PC-3 (cell line): ENCODE measurements at regions not wholly inside any gene's neighbourhood (a gene's known extent, or its start where the extent isn't known, plus 50 kb on each side); places are given as distances from the start of the nearest gene placed in this dataset.

Experiments used
- ATAC-seq: fragments of 200-7000 bp; cut with Tn5 transposase; 2 replicates; pipeline ENCODE4 v1.9.1; 2020; ENCODE audit warnings: mild to moderate bottlenecking, moderate library complexity
- BruUV-seq: library from RNA; stranded (reverse); fragments of 400-500 nt; replicated peaks from 2 replicates; lab custom pipeline; 2021; lab: Mats Ljungman, UMichigan
- CTCF ChIA-PET: fragments of 300-600 bp; sonication (Branson Sonifier 250); formaldehyde crosslinking; loops from one replicate; lab custom pipeline; 2022; ENCODE audit warnings: antibody characterized with exemption; lab: Charles Lee
- POLR2A ChIA-PET: fragments of 300-600 bp; sonication (Branson Sonifier 250); formaldehyde crosslinking; loops from one replicate; lab custom pipeline; 2022; ENCODE audit warnings: antibody characterized with exemption; ENCODE audit not compliant: unreplicated experiment; lab: Charles Lee
- DNase-seq: peaks from one replicate; pipeline ENCODE4 v3.0.0-alpha.2; 2015
- H2AFZ ChIP-seq: fragments of 300-600 bp; sonication (generic); 2 replicates; pipeline ENCODE4 v1.6.0; 2016; ENCODE audit warnings: antibody characterized with exemption, low read length
- H3F3A ChIP-seq: fragments of 300-600 bp; sonication (generic); one replicate; pipeline ENCODE4 v1.6.0; 2017; ENCODE audit warnings: antibody characterized with exemption, low read length, control low read depth, mild to moderate bottlenecking; ENCODE audit not compliant: unreplicated experiment
- H3K27ac ChIP-seq: fragments of 300-600 bp; sonication (generic); 2 replicates; pipeline ENCODE4 v1.5.1; 2016; ENCODE audit warnings: mild to moderate bottlenecking, low read length
- H3K27me3 ChIP-seq: fragments of 300-600 bp; sonication (generic); 2 replicates; pipeline ENCODE4 v1.6.1; 2016; ENCODE audit warnings: low read length, mixed read lengths
- H3K36me3 ChIP-seq: fragments of 300-600 bp; sonication (generic); 2 replicates; pipeline ENCODE4 v1.6.1; 2016; ENCODE audit warnings: low read depth, mixed run types, low read length, mixed read lengths
- H3K4me1 ChIP-seq: fragments of 300-600 bp; sonication (generic); 2 replicates; pipeline ENCODE4 v1.5.1; 2016; ENCODE audit warnings: low read length; ENCODE audit not compliant: insufficient read depth
- H3K4me2 ChIP-seq: fragments of 300-600 bp; sonication (generic); 2 replicates; pipeline ENCODE4 v1.6.0; 2016; ENCODE audit warnings: low read length
- H3K4me3 ChIP-seq: fragments of 300-600 bp; sonication (generic); 2 replicates; pipeline ENCODE4 v1.5.1; 2016; ENCODE audit warnings: mild to moderate bottlenecking, low read length, mixed read lengths
- H3K79me2 ChIP-seq: fragments of 300-600 bp; sonication (generic); 2 replicates; pipeline ENCODE4 v1.6.1; 2017; ENCODE audit warnings: low read length, mixed read lengths
- H3K9ac ChIP-seq: fragments of 300-600 bp; sonication (generic); 2 replicates; pipeline ENCODE4 v1.6.0; 2016; ENCODE audit warnings: mild to moderate bottlenecking, low read length
- H3K9me2 ChIP-seq: fragments of 300-600 bp; sonication (generic); replicated peaks from 2 replicates; pipeline ENCODE4 v1.6.1; 2016; ENCODE audit warnings: mixed run types, low read length, mixed read lengths
- H3K9me3 ChIP-seq: fragments of 300-600 bp; sonication (generic); 2 replicates; pipeline ENCODE4 v1.6.1; 2016; ENCODE audit warnings: low read length, mixed read lengths
- H4K20me1 ChIP-seq: fragments of 300-600 bp; sonication (generic); 2 replicates; pipeline ENCODE4 v1.6.1; 2016; ENCODE audit warnings: low read length, mixed read lengths
- CTCF ChIP-seq: fragments of 300-600 bp; sonication (generic); conservative IDR thresholded peaks from 2 replicates; pipeline ENCODE4 v1.5.1; 2017; ENCODE audit warnings: antibody characterized with exemption, low read depth, mild to moderate bottlenecking, low read length
- EZH2 ChIP-seq: fragments of 300-600 bp; sonication (generic); IDR thresholded peaks from one replicate; pipeline ENCODE4 v1.6.1; 2017; ENCODE audit warnings: antibody characterized with exemption, mild to moderate bottlenecking, low read length; ENCODE audit not compliant: unreplicated experiment
- EZH2phosphoT487 ChIP-seq: fragments of 300-600 bp; sonication (generic); IDR thresholded peaks from 2 replicates; pipeline ENCODE4 v1.6.1; 2018; ENCODE audit warnings: mild to moderate bottlenecking, antibody characterized with exemption, low read length, borderline replicate concordance
- intact Hi-C: fragments of 100-400 bp; cut with micrococcal nuclease; formaldehyde crosslinking; loops from 2 replicates; pipeline ENCODE4 v1.9.0; 2023

- Histone ChIP-seq H3K27ac (no peak overlapping the region), H3K27me3 (peaks cover 11% of the 10 kb centered on the region; the same call in 1 of the 2 replicates), H3K9me2 (no peaks in the 10 kb centered on the region), H3K4me3 (no peak overlapping the region), H4K20me1 (no peaks in the 10 kb centered on the region), H3K4me2 (no peak overlapping the region), H3K9me3 (no peaks in the 10 kb centered on the region), H3K36me3 (no peaks in the 10 kb centered on the region), H2AFZ (no peak overlapping the region), H3K9ac (no peak overlapping the region), H3K79me2 (no peaks in the 10 kb centered on the region), H3K4me1 (no peaks in the 10 kb centered on the region), H3F3A (no peaks in the 10 kb centered on the region)
- CTCF ChIA-PET: no interaction called here
- no peak for DNase-seq
- intact Hi-C loops: no loop called here
- BruUV-seq: no TSS peak
- POLR2A ChIA-PET: no interaction called here
- TF ChIP-seq CTCF (no peak), EZH2 (no peak), EZH2phosphoT487 (no peak)
- no peak for ATAC-seq
Measured at GRCh38 chr14:104264495-104265265, 126.3 kb downstream of the KIF26A start.

GRCh38 chr14:104265918-104266630, 127.7 kb downstream of the KIF26A start:
- H3K4me2 ChIP-seq: no peak overlapping the region
- H2AFZ ChIP-seq: no peak overlapping the region
- BruUV-seq: no TSS peak
- no peaks in the 10 kb centered on the region for H3F3A ChIP-seq
- H3K9me3 ChIP-seq: no peaks in the 10 kb centered on the region
- DNase-seq (no peak), ATAC-seq (no peak)
- H3K36me3 ChIP-seq: no peaks in the 10 kb centered on the region
- POLR2A ChIA-PET: no interaction called here
- H3K27ac ChIP-seq: no peak overlapping the region
- peaks cover 3% of the 10 kb centered on the region; the same call in 1 of the 2 replicates for H3K27me3 ChIP-seq
- H3K4me1 ChIP-seq: no peaks in the 10 kb centered on the region
- no peaks in the 10 kb centered on the region for H4K20me1 ChIP-seq
- H3K9me2 ChIP-seq: no peaks in the 10 kb centered on the region
- CTCF ChIA-PET: interaction anchor here (0.6 kb wide), 1 partner anchor 292 kb away, joined by 3 read pairs; no protein-coding TSS in a partner anchor
- no peak overlapping the region for H3K4me3 ChIP-seq
- intact Hi-C loops: no loop called here
- H3K79me2 ChIP-seq: no peaks in the 10 kb centered on the region
- TF ChIP-seq CTCF: no peak
- no peak for TF ChIP-seq EZH2
- no peak for TF ChIP-seq EZH2phosphoT487
- H3K9ac ChIP-seq: no peak overlapping the region
